CD8-positive, alpha-beta memory T cell (primary cell): ENCODE measurements at regions not wholly inside any gene's neighbourhood (a gene's known extent, or its start where the extent isn't known, plus 50 kb on each side); places are given as distances from the start of the nearest gene placed in this dataset.

ENCODE experiments used
- CTCF ChIA-PET: fragments of 350-600 bp; sonication (Branson Sonifier 250); formaldehyde crosslinking; loops from one replicate; lab custom pipeline; 2021; ENCODE audit warnings: antibody characterized with exemption; lab: Charles Lee
- POLR2A ChIA-PET: fragments of 350-600 bp; sonication (Branson Sonifier 250); formaldehyde crosslinking; loops from one replicate; lab custom pipeline; 2021; ENCODE audit warnings: antibody characterized with exemption; lab: Charles Lee
- DNase-seq, 5 donors: peaks; one replicate each; pipeline versions ENCODE4 v3.0.0 to v3.0.0-alpha.2; 2020 to 2022; ENCODE audit warnings: mixed read lengths in 1 of 5
- H3K27ac ChIP-seq: one replicate; pipeline ENCODE4 v1.7.0; 2013; ENCODE audit warnings: low read depth, mild to moderate bottlenecking, low read length, moderate library complexity
- H3K27me3 ChIP-seq: 2 replicates; pipeline ENCODE4 v1.7.0; 2013; ENCODE audit warnings: low read length, mild to moderate bottlenecking; ENCODE audit not compliant: insufficient read depth, poor library complexity, severe bottlenecking
- H3K36me3 ChIP-seq: 2 replicates; pipeline ENCODE4 v1.7.0; 2013; ENCODE audit warnings: mild to moderate bottlenecking, low read length, moderate library complexity; ENCODE audit not compliant: insufficient read depth
- H3K4me1 ChIP-seq: 2 replicates; pipeline ENCODE4 v1.7.0; 2013; ENCODE audit warnings: mild to moderate bottlenecking, low read length, moderate library complexity; ENCODE audit not compliant: insufficient read depth
- H3K4me3 ChIP-seq: 2 replicates; pipeline ENCODE4 v1.7.0; 2013; ENCODE audit warnings: mild to moderate bottlenecking, low read length
- H3K9me3 ChIP-seq: 2 replicates; pipeline ENCODE4 v1.7.0; 2013; ENCODE audit warnings: mild to moderate bottlenecking, low read length
- H3K27ac Mint-ChIP-seq, 8 donors: one replicate each; pipeline ENCODE4 v1.8.0; 2020 to 2021; ENCODE audit warnings: mixed read lengths in 8 of 8, mild to moderate bottlenecking in 6 of 8, inconsistent platforms in 3 of 8, moderate library complexity in 3 of 8
- H3K27me3 Mint-ChIP-seq, 2 donors: one replicate each; pipeline ENCODE4 v1.8.0; 2020 to 2021; ENCODE audit warnings: mixed read lengths in 2 of 2, mild to moderate bottlenecking in 1 of 2, moderate library complexity in 1 of 2
- H3K36me3 Mint-ChIP-seq, 3 donors: one replicate each; pipeline ENCODE4 v1.8.0; 2020 to 2021; ENCODE audit warnings: mixed read lengths in 3 of 3, inconsistent platforms in 1 of 3, mild to moderate bottlenecking in 1 of 3
- H3K4me1 Mint-ChIP-seq, 3 donors: one replicate each; pipeline ENCODE4 v1.8.0; 2020 to 2021; ENCODE audit warnings: mixed read lengths in 3 of 3, inconsistent platforms in 1 of 3, mild to moderate bottlenecking in 1 of 3
- H3K4me3 Mint-ChIP-seq, 7 donors: one replicate each; pipeline ENCODE4 v1.8.0; 2020 to 2021; ENCODE audit warnings: mixed read lengths in 7 of 7, mild to moderate bottlenecking in 6 of 7, moderate library complexity in 4 of 7, inconsistent platforms in 2 of 7
- H3K9me3 Mint-ChIP-seq, 5 donors: one replicate each; pipeline ENCODE4 v1.8.0; 2020 to 2022; ENCODE audit warnings: mixed read lengths in 5 of 5, mild to moderate bottlenecking in 3 of 5, moderate library complexity in 2 of 5, inconsistent platforms in 1 of 5

GRCh38 chr2:17107151-17107550 is 411.1 kb downstream of the RAD51AP2 start:
- Histone ChIP-seq H3K27ac (no peak overlapping the region), H3K4me1 (no peaks in the 10 kb centered on the region), H3K36me3 (no peaks in the 10 kb centered on the region), H3K9me3 (no peaks in the 10 kb centered on the region), H3K27me3 (no peaks in the 10 kb centered on the region), H3K4me3 (no peak overlapping the region)
- ChIA-PET POLR2A (no interaction called here), CTCF (no interaction called here)
- no peak overlapping the region for H3K4me3 Mint-ChIP-seq
- no peak for DNase-seq
- peaks cover 0 to 14% (median 11%) of the 10 kb centered on the region in 5 donors for H3K9me3 Mint-ChIP-seq
- no peaks in the 10 kb centered on the region for H3K27me3 Mint-ChIP-seq
- no peak overlapping the region for H3K27ac Mint-ChIP-seq
- no peaks in the 10 kb centered on the region for H3K36me3 Mint-ChIP-seq
- no peaks in the 10 kb centered on the region for H3K4me1 Mint-ChIP-seq

GRCh38 chr2:17106418-17106817 is 411.8 kb downstream of the RAD51AP2 start:
- ChIA-PET POLR2A (no interaction called here), CTCF (no interaction called here)
- Mint-ChIP-seq H3K4me3 (no peak overlapping the region), H3K27me3 (no peaks in the 10 kb centered on the region), H3K4me1 (no peaks in the 10 kb centered on the region), H3K36me3 (no peaks in the 10 kb centered on the region), H3K27ac (no peak overlapping the region), H3K9me3 (peaks cover 0 to 14% (median 11%) of the 10 kb centered on the region in 5 donors)
- no peaks in the 10 kb centered on the region for H3K4me1 ChIP-seq
- H3K27ac ChIP-seq = no peak overlapping the region
- no peak overlapping the region for H3K4me3 ChIP-seq
- DNase-seq = no peak
- no peaks in the 10 kb centered on the region for H3K36me3 ChIP-seq
- H3K27me3 ChIP-seq = no peaks in the 10 kb centered on the region
- no peaks in the 10 kb centered on the region for H3K9me3 ChIP-seq

GRCh38 chr2:17104454-17104853 is 413.8 kb downstream of the RAD51AP2 start:
- H3K4me3 ChIP-seq = no peak overlapping the region
- no peaks in the 10 kb centered on the region for H3K27me3 ChIP-seq
- no peaks in the 10 kb centered on the region for H3K9me3 ChIP-seq
- H3K36me3 ChIP-seq = no peaks in the 10 kb centered on the region
- Mint-ChIP-seq H3K27me3 (no peaks in the 10 kb centered on the region), H3K4me3 (no peak overlapping the region), H3K27ac (no peak overlapping the region), H3K36me3 (no peaks in the 10 kb centered on the region), H3K4me1 (no peaks in the 10 kb centered on the region), H3K9me3 (peaks cover 5 to 14% (median 8%) of the 10 kb centered on the region in 5 donors)
- no peaks in the 10 kb centered on the region for H3K4me1 ChIP-seq
- ChIA-PET CTCF (no interaction called here), POLR2A (no interaction called here)
- H3K27ac ChIP-seq = no peak overlapping the region
- no peak for DNase-seq

GRCh38 chr2:17101596-17101995 is 416.6 kb downstream of the RAD51AP2 start:
- POLR2A ChIA-PET = no interaction called here
- peaks cover 0 to 15% (median 8%) of the 10 kb centered on the region in 5 donors for H3K9me3 Mint-ChIP-seq
- no peak overlapping the region for H3K4me3 Mint-ChIP-seq
- CTCF ChIA-PET = no interaction called here
- H3K36me3 ChIP-seq = no peaks in the 10 kb centered on the region
- no peaks in the 10 kb centered on the region for H3K4me1 Mint-ChIP-seq
- H3K27me3 ChIP-seq = no peaks in the 10 kb centered on the region
- H3K36me3 Mint-ChIP-seq = no peaks in the 10 kb centered on the region
- H3K4me3 ChIP-seq = no peak overlapping the region
- H3K27me3 Mint-ChIP-seq = no peaks in the 10 kb centered on the region
- H3K27ac ChIP-seq = no peak overlapping the region
- no peaks in the 10 kb centered on the region for H3K9me3 ChIP-seq
- no peak for DNase-seq
- H3K27ac Mint-ChIP-seq = no peak overlapping the region
- no peaks in the 10 kb centered on the region for H3K4me1 ChIP-seq

GRCh38 chr2:17101091-17101490 is 417.1 kb downstream of the RAD51AP2 start:
- no peaks in the 10 kb centered on the region for H3K27me3 ChIP-seq
- ChIA-PET POLR2A (no interaction called here), CTCF (no interaction called here)
- no peak overlapping the region for H3K4me3 ChIP-seq
- no peaks in the 10 kb centered on the region for H3K9me3 ChIP-seq
- Mint-ChIP-seq H3K27ac (no peak overlapping the region), H3K4me3 (no peak overlapping the region), H3K36me3 (no peaks in the 10 kb centered on the region), H3K4me1 (no peaks in the 10 kb centered on the region), H3K27me3 (no peaks in the 10 kb centered on the region), H3K9me3 (peaks cover 0 to 15% (median 8%) of the 10 kb centered on the region in 5 donors)
- H3K4me1 ChIP-seq = no peaks in the 10 kb centered on the region
- DNase-seq = no peak
- H3K27ac ChIP-seq = no peak overlapping the region
- no peaks in the 10 kb centered on the region for H3K36me3 ChIP-seq

GRCh38 chr2:17095340-17095739 is 422.9 kb downstream of the RAD51AP2 start:
- no peak for DNase-seq
- no peaks in the 10 kb centered on the region for H3K9me3 ChIP-seq
- Mint-ChIP-seq H3K27me3 (no peaks in the 10 kb centered on the region), H3K36me3 (no peaks in the 10 kb centered on the region), H3K27ac (no peak overlapping the region), H3K4me3 (no peak overlapping the region), H3K4me1 (no peaks in the 10 kb centered on the region), H3K9me3 (peaks cover 0 to 25% (median 0%) of the 10 kb centered on the region in 5 donors)
- H3K4me1 ChIP-seq = no peaks in the 10 kb centered on the region
- H3K36me3 ChIP-seq = no peaks in the 10 kb centered on the region
- ChIA-PET POLR2A (no interaction called here), CTCF (no interaction called here)
- H3K27ac ChIP-seq = no peak overlapping the region
- H3K4me3 ChIP-seq = no peak overlapping the region
- H3K27me3 ChIP-seq = no peaks in the 10 kb centered on the region

GRCh38 chr2:17093712-17094111 is 424.5 kb downstream of the RAD51AP2 start:
- ChIA-PET CTCF (no interaction called here), POLR2A (no interaction called here)
- H3K9me3 Mint-ChIP-seq = peaks cover 0 to 17% (median 0%) of the 10 kb centered on the region in 5 donors
- no peaks in the 10 kb centered on the region for H3K4me1 ChIP-seq
- H3K27me3 Mint-ChIP-seq = peaks cover 0 to 1% of the 10 kb centered on the region in 2 donors
- no peak for DNase-seq
- no peaks in the 10 kb centered on the region for H3K27me3 ChIP-seq
- no peak overlapping the region for H3K27ac ChIP-seq
- no peaks in the 10 kb centered on the region for H3K36me3 Mint-ChIP-seq
- no peaks in the 10 kb centered on the region for H3K9me3 ChIP-seq
- H3K36me3 ChIP-seq = no peaks in the 10 kb centered on the region
- H3K4me3 Mint-ChIP-seq = no peak overlapping the region
- no peaks in the 10 kb centered on the region for H3K4me1 Mint-ChIP-seq
- H3K4me3 ChIP-seq = no peak overlapping the region
- H3K27ac Mint-ChIP-seq = no peak overlapping the region

- H3K27ac ChIP-seq = no peak overlapping the region
- no peaks in the 10 kb centered on the region for H3K4me1 Mint-ChIP-seq
- ChIA-PET POLR2A (no interaction called here), CTCF (no interaction called here)
- peaks cover 3 to 18% (median 7%) of the 10 kb centered on the region in 5 donors for H3K9me3 Mint-ChIP-seq
- H3K27ac Mint-ChIP-seq = no peak overlapping the region
- H3K27me3 Mint-ChIP-seq = peaks cover 0 to 1% of the 10 kb centered on the region in 2 donors
- H3K36me3 Mint-ChIP-seq = no peaks in the 10 kb centered on the region
- no peak overlapping the region for H3K4me3 Mint-ChIP-seq
- no peaks in the 10 kb centered on the region for H3K27me3 ChIP-seq
- H3K4me3 ChIP-seq = no peak overlapping the region
- no peaks in the 10 kb centered on the region for H3K36me3 ChIP-seq
- H3K4me1 ChIP-seq = no peaks in the 10 kb centered on the region
- H3K9me3 ChIP-seq = no peaks in the 10 kb centered on the region
- no peak for DNase-seq
Measured at GRCh38 chr2:17086990-17087389, 421.4 kb upstream of the CYRIA start.
